ENCODE measurements at regions not wholly inside any gene's neighbourhood (a gene's known extent, or its start where the extent isn't known, plus 50 kb on each side); places are given as distances from the start of the nearest gene placed in this dataset.

DNA sequence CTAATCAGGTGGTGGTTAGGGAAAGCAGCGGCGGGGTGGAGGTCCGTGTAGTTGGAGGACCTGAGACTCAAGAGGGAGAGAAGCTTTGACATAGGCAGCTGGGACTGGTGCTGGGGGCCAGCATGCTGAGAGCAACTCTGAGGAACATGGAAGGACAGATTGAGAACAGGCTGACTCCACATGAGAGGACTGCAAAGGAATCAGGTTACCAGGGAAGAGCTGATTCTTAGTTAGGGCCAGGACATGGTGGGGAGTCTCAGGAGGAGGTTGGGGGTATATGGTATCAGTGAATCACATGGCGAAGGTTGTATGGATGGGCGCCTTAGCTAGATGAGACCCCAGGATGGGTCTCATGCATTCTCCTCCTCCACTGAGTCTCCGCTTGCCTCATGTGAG lies 264.0 kb upstream of the BOD1L1 start:
- Histone ChIP-seq H3K4me1 (peaks cover 7% of the 10 kb centered on the region), H3K36me3 (no peaks in the 10 kb centered on the region), H3K4me3 (no peak overlapping the region), H3K27me3 (no peaks in the 10 kb centered on the region), H3K27ac (no peak overlapping the region), H3K9me3 (no peaks in the 10 kb centered on the region)
- no peak for DNase-seq (ENCODE audit: extremely low spot score in 2 of 2)
- no peak for TF ChIP-seq POLR2AphosphoS5 (IDR thresholded peaks at IDR 0.05; ENCODE audit: insufficient read depth in 1 of 2, low read depth in 1 of 2)
- TF ChIP-seq POLR2A (IDR thresholded peaks at IDR 0.05) = no peak
- TF ChIP-seq, protein P1, sequence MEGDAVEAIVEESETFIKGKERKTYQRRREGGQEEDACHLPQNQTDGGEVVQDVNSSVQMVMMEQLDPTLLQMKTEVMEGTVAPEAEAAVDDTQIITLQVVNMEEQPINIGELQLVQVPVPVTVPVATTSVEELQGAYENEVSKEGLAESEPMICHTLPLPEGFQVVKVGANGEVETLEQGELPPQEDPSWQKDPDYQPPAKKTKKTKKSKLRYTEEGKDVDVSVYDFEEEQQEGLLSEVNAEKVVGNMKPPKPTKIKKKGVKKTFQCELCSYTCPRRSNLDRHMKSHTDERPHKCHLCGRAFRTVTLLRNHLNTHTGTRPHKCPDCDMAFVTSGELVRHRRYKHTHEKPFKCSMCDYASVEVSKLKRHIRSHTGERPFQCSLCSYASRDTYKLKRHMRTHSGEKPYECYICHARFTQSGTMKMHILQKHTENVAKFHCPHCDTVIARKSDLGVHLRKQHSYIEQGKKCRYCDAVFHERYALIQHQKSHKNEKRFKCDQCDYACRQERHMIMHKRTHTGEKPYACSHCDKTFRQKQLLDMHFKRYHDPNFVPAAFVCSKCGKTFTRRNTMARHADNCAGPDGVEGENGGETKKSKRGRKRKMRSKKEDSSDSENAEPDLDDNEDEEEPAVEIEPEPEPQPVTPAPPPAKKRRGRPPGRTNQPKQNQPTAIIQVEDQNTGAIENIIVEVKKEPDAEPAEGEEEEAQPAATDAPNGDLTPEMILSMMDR (IDR thresholded peaks at IDR 0.05) = no peak
- intact Hi-C loops (cut with DNase I) = no loop called here

DNA sequence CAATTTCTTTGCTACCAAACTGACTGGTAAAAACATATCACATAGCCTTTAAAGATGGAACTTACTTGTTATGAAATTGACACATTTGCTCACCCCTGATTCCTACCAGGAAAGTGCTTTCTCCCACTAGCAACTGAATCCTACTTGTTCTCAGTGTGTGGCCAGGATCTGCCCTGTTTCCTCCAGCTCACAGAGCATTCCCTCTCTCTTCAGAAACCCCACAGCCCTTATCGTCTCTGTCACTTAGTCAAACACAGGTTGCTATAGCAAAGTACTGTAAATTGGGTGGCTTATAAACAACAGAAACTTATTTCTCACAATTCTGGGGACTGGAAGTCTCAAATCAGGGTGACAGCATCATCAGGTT lies 265.2 kb upstream of the BOD1L1 start:
- H3K9me3 ChIP-seq = no peaks in the 10 kb centered on the region
- intact Hi-C loops (cut with DNase I) = no loop called here
- no peak overlapping the region for H3K4me3 ChIP-seq
- H3K27me3 ChIP-seq = no peaks in the 10 kb centered on the region
- TF ChIP-seq POLR2A (IDR thresholded peaks at IDR 0.05) = no peak
- no peak for TF ChIP-seq POLR2AphosphoS5 (IDR thresholded peaks at IDR 0.05; ENCODE audit: insufficient read depth in 1 of 2, low read depth in 1 of 2)
- TF ChIP-seq, protein P1 (IDR thresholded peaks at IDR 0.05) = no peak
- no peak overlapping the region for H3K27ac ChIP-seq
- peaks cover 7% of the 10 kb centered on the region for H3K4me1 ChIP-seq
- no peaks in the 10 kb centered on the region for H3K36me3 ChIP-seq
- no peak for DNase-seq (ENCODE audit: extremely low spot score in 2 of 2)

DNA sequence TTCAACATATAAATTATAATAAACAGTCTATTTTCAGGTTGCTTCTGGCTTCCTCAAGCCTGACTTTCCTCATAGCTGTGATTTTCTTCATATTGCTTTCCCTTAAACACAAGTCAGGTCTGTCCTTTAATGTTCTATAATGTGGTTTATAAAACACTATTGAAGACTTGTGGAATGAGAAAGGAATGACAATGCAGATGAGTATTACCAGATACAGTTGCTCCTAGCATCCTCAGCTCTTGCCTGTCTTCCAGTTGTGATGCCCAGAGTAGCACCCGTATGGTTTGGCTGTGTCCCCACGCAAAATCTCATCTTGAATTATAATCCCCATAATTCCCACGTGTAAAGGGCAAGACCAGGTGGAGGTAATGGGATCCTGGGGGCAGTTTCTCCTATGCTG lies 265.7 kb upstream of the BOD1L1 start:
- no peak for TF ChIP-seq POLR2AphosphoS5 (IDR thresholded peaks at IDR 0.05; ENCODE audit: insufficient read depth in 1 of 2, low read depth in 1 of 2)
- TF ChIP-seq, protein P1 (IDR thresholded peaks at IDR 0.05) = no peak
- no peak for TF ChIP-seq POLR2A (IDR thresholded peaks at IDR 0.05)
- Histone ChIP-seq H3K9me3 (no peaks in the 10 kb centered on the region), H3K4me3 (no peak overlapping the region), H3K4me1 (peaks cover 7% of the 10 kb centered on the region), H3K27ac (no peak overlapping the region), H3K36me3 (no peaks in the 10 kb centered on the region), H3K27me3 (no peaks in the 10 kb centered on the region)
- intact Hi-C loops (cut with DNase I) = no loop called here
- DNase-seq (ENCODE audit: extremely low spot score in 2 of 2) = no peak

DNA sequence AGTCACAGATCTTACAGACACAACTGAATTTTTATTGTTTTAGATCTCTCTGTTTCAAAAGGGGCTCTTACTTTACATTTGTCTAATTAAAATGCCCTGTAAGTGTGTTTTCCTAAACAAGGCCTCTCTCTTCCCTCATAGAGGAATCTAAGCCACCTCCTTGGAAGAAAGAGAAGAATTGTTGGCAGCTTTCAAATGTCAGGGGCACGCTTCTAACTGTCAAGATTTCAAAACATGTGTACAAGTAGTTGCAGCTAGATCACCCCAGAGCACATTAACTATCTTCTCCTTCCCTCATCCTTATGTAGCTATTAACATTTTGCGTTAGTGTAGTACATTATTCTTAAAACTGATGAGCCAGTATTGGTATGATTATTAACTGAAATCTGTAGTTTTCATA lies 266.5 kb upstream of the BOD1L1 start:
- intact Hi-C loops (cut with DNase I) = no loop called here
- Histone ChIP-seq H3K27ac (no peak overlapping the region), H3K36me3 (no peaks in the 10 kb centered on the region), H3K27me3 (no peaks in the 10 kb centered on the region), H3K4me1 (peaks cover 7% of the 10 kb centered on the region), H3K4me3 (no peak overlapping the region), H3K9me3 (no peaks in the 10 kb centered on the region)
- DNase-seq (ENCODE audit: extremely low spot score in 2 of 2) = no peak
- TF ChIP-seq POLR2AphosphoS5 (IDR thresholded peaks at IDR 0.05; ENCODE audit: insufficient read depth in 1 of 2, low read depth in 1 of 2) (no peak), POLR2A (IDR thresholded peaks at IDR 0.05) (no peak)
- TF ChIP-seq, protein P1 (IDR thresholded peaks at IDR 0.05) = no peak

DNA sequence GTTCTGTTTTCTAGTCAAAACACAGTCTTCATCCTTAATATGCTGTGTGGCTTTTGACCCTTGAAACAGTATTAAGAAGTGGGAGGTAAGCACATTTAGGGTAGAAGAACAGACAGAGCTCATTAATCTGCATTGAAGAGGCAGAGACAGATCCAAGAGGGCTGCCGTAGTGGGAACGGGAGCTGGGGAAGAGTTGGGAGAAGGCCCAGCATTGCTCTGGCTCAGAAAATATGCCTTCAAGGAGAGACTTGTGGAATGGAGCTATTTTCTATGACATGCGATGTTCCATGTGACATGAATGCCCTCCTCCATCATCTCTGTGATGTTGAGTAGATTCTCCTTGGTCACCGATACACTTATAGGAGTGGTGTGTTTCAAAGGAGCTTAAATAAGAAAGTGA lies 273.3 kb upstream of the BOD1L1 start:
- TF ChIP-seq, protein P1 (IDR thresholded peaks at IDR 0.05) = no peak
- TF ChIP-seq POLR2AphosphoS5 (IDR thresholded peaks at IDR 0.05; ENCODE audit: insufficient read depth in 1 of 2, low read depth in 1 of 2) = no peak
- no peak for TF ChIP-seq POLR2A (IDR thresholded peaks at IDR 0.05)
- intact Hi-C loops (cut with DNase I) = no loop called here
- Histone ChIP-seq H3K4me3 (no peak overlapping the region), H3K4me1 (no peaks in the 10 kb centered on the region), H3K36me3 (no peaks in the 10 kb centered on the region), H3K9me3 (no peaks in the 10 kb centered on the region), H3K27me3 (no peaks in the 10 kb centered on the region), H3K27ac (no peak overlapping the region)
- DNase-seq (ENCODE audit: extremely low spot score in 2 of 2) = no peak

Data from vagina (tissue), 2 donors.